Activated CD4-positive, alpha-beta T cell treated with anti-CD3 and anti-CD28 coated beads, Interleukin-2, amount 10 ng/mL, durations not matched to agents 7 days and 5 days (primary cell): ENCODE measurements at regions not wholly inside any gene's neighbourhood (a gene's known extent, or its start where the extent isn't known, plus 50 kb on each side); places are given as distances from the start of the nearest gene placed in this dataset.

Experiments
- CTCF ChIA-PET: fragments of 350-600 bp; sonication (Branson Sonifier 250); formaldehyde crosslinking; loops from one replicate; lab custom pipeline; 2021; ENCODE audit warnings: antibody characterized with exemption; lab: Charles Lee
- POLR2A ChIA-PET: fragments of 350-600 bp; sonication (Branson Sonifier 250); formaldehyde crosslinking; loops from one replicate; lab custom pipeline; 2021; ENCODE audit warnings: antibody characterized with exemption; lab: Charles Lee
- DNase-seq: peaks from one replicate; pipeline ENCODE4 v3.0.0-alpha.2; 2020
- H3K27ac Mint-ChIP-seq: one replicate; pipeline ENCODE4 v1.8.0; 2021; ENCODE audit warnings: mild to moderate bottlenecking, moderate library complexity, mixed read lengths
- H3K27me3 Mint-ChIP-seq: one replicate; pipeline ENCODE4 v1.8.0; 2021; ENCODE audit warnings: mixed read lengths
- H3K36me3 Mint-ChIP-seq: one replicate; pipeline ENCODE4 v1.8.0; 2021; ENCODE audit warnings: low read depth, mixed read lengths
- H3K4me1 Mint-ChIP-seq: one replicate; pipeline ENCODE4 v1.8.0; 2021; ENCODE audit warnings: mixed read lengths
- H3K4me3 Mint-ChIP-seq: one replicate; pipeline ENCODE4 v1.8.0; 2021; ENCODE audit warnings: mild to moderate bottlenecking, moderate library complexity, mixed read lengths
- H3K9me3 Mint-ChIP-seq: one replicate; pipeline ENCODE4 v1.8.0; 2021; ENCODE audit warnings: mixed read lengths

DNA sequence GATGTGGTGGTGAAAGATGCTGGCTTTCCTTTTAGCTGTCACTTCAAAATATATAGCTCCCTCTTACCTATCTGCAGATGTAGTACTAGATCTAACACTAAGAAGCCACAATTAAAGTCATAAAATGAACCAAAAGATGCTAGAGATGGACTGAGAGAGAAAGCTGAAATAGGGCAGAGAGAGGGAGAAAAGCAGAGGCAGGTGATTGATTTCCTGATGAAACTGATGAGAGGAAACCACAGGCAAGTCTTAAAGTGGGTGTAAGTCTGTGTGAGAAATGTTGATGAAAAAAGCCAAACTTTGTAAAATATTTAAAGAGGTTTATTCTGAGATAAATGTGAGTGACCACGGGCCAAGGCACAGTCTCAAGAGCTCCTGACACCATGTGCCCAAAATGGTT lies 194.3 kb upstream of the MBL2 start:
- CTCF ChIA-PET: no interaction called here
- H3K9me3 Mint-ChIP-seq: no peaks in the 10 kb centered on the region
- POLR2A ChIA-PET: no interaction called here
- no peak overlapping the region for H3K4me3 Mint-ChIP-seq
- no peak for DNase-seq
- H3K27me3 Mint-ChIP-seq: no peaks in the 10 kb centered on the region
- no peaks in the 10 kb centered on the region for H3K36me3 Mint-ChIP-seq
- H3K4me1 Mint-ChIP-seq: no peaks in the 10 kb centered on the region
- H3K27ac Mint-ChIP-seq: no peak overlapping the region

- no peaks in the 10 kb centered on the region for H3K27me3 Mint-ChIP-seq
- no peaks in the 10 kb centered on the region for H3K36me3 Mint-ChIP-seq
- DNase-seq: no peak
- H3K4me1 Mint-ChIP-seq: no peaks in the 10 kb centered on the region
- no peaks in the 10 kb centered on the region for H3K9me3 Mint-ChIP-seq
- no peak overlapping the region for H3K4me3 Mint-ChIP-seq
- POLR2A ChIA-PET: no interaction called here
- no peak overlapping the region for H3K27ac Mint-ChIP-seq
- CTCF ChIA-PET: no interaction called here
These were observed 193.4 kb upstream of the MBL2 start for GRCh38 chr10:52965938-52966401.

DNA sequence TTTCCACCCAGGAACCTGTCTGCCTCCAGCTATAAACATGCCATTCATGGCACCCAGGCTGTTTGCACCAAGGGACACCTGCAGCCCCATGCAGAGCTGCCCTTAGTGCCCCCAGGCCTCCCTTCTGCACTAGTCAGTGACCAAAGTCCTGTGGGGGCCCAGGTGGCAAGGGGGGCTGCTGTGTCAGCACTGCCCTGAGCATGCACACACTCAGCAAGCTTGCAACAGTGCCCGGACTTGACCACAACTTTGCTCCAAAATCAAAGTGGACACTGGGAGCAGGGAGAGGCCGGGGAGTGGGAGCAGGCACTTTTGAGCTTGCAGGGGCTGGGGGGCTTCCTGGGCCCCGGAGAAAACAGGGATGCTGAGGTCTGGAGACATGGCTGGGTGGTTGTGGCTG lies 192.9 kb upstream of the MBL2 start:
- POLR2A ChIA-PET: no interaction called here
- Mint-ChIP-seq H3K4me1 (no peaks in the 10 kb centered on the region), H3K4me3 (no peak overlapping the region), H3K9me3 (no peaks in the 10 kb centered on the region), H3K27ac (no peak overlapping the region), H3K27me3 (no peaks in the 10 kb centered on the region), H3K36me3 (no peaks in the 10 kb centered on the region)
- DNase-seq: no peak
- CTCF ChIA-PET: no interaction called here

- no peaks in the 10 kb centered on the region for H3K4me1 Mint-ChIP-seq
- POLR2A ChIA-PET: interaction anchor here (0.6 kb wide), 1 partner anchor 393 kb away, joined by 3 read pairs; no protein-coding TSS in a partner anchor
- no peaks in the 10 kb centered on the region for H3K27me3 Mint-ChIP-seq
- H3K9me3 Mint-ChIP-seq: no peaks in the 10 kb centered on the region
- no peak overlapping the region for H3K27ac Mint-ChIP-seq
- no peak for DNase-seq
- H3K4me3 Mint-ChIP-seq: no peak overlapping the region
- CTCF ChIA-PET: no interaction called here
- no peaks in the 10 kb centered on the region for H3K36me3 Mint-ChIP-seq
These were observed 188.7 kb upstream of the MBL2 start for GRCh38 chr10:52961323-52961722.

- Mint-ChIP-seq H3K27ac (no peak overlapping the region), H3K27me3 (no peaks in the 10 kb centered on the region), H3K9me3 (no peaks in the 10 kb centered on the region), H3K4me3 (no peak overlapping the region), H3K36me3 (no peaks in the 10 kb centered on the region), H3K4me1 (no peaks in the 10 kb centered on the region)
- POLR2A ChIA-PET: no interaction called here
- CTCF ChIA-PET: no interaction called here
- no peak for DNase-seq
These were observed 187.2 kb upstream of the MBL2 start for GRCh38 chr10:52959810-52960209.

GRCh38 chr10:52956861-52957260 lies 184.3 kb upstream of the MBL2 start:
- no peak overlapping the region for H3K4me3 Mint-ChIP-seq
- H3K9me3 Mint-ChIP-seq: no peaks in the 10 kb centered on the region
- ChIA-PET POLR2A (no interaction called here), CTCF (no interaction called here)
- H3K27ac Mint-ChIP-seq: no peak overlapping the region
- H3K4me1 Mint-ChIP-seq: no peaks in the 10 kb centered on the region
- no peaks in the 10 kb centered on the region for H3K36me3 Mint-ChIP-seq
- no peak for DNase-seq
- no peaks in the 10 kb centered on the region for H3K27me3 Mint-ChIP-seq

DNA sequence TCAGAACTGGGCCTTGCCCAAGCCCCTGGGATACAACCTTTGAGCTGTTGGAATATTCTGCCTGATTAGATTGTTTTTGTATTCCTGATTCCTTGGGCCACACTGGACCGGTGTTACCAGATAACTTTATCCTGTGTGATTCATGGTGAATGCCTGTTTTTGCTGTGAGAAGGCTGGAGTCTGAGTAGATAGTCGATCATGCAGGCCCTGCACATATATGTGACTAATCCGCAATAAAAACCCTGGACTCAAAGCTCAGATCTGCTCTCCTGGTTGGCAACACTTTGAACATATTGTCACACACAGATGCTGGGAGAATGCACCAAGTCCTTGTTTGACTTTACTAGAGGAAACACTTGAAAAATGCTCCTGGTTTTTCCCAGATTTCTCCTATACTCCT lies 183.9 kb upstream of the MBL2 start:
- no peak overlapping the region for H3K4me3 Mint-ChIP-seq
- no peaks in the 10 kb centered on the region for H3K9me3 Mint-ChIP-seq
- ChIA-PET POLR2A (interaction anchor here (0.6 kb wide), 1 partner anchor 180 kb away, joined by 3 read pairs; no protein-coding TSS in a partner anchor), CTCF (no interaction called here)
- no peaks in the 10 kb centered on the region for H3K36me3 Mint-ChIP-seq
- no peaks in the 10 kb centered on the region for H3K27me3 Mint-ChIP-seq
- no peak for DNase-seq
- H3K27ac Mint-ChIP-seq: no peak overlapping the region
- H3K4me1 Mint-ChIP-seq: no peaks in the 10 kb centered on the region

- CTCF ChIA-PET: no interaction called here
- Mint-ChIP-seq H3K9me3 (no peaks in the 10 kb centered on the region), H3K36me3 (no peaks in the 10 kb centered on the region), H3K27ac (no peak overlapping the region), H3K4me1 (no peaks in the 10 kb centered on the region), H3K4me3 (no peak overlapping the region), H3K27me3 (no peaks in the 10 kb centered on the region)
- DNase-seq: no peak
- POLR2A ChIA-PET: no interaction called here
These were observed 182.8 kb upstream of the MBL2 start for GRCh38 chr10:52955337-52955736.

DNA sequence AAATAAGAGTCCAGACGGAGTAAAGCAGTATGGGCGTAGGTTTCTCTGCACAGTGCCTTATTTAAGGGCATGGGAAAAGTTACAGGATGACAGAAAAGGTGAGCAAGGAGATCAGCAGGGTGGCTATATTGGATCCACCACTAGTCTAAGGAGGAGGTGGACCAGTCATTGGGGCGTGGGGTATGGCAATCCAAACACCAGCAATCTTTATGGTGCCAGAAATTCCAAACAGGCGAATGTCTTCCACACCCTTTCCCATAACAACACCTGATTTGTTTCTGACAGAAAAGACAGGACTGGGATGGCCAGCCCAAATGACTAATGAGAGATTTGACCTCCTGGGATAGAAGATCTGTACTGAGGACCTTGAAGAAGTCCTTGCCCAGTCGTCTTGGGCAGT lies 181.8 kb upstream of the MBL2 start:
- DNase-seq: no peak
- CTCF ChIA-PET: no interaction called here
- Mint-ChIP-seq H3K4me1 (no peaks in the 10 kb centered on the region), H3K27ac (no peak overlapping the region), H3K36me3 (no peaks in the 10 kb centered on the region), H3K27me3 (no peaks in the 10 kb centered on the region), H3K4me3 (no peak overlapping the region), H3K9me3 (no peaks in the 10 kb centered on the region)
- POLR2A ChIA-PET: no interaction called here

DNA sequence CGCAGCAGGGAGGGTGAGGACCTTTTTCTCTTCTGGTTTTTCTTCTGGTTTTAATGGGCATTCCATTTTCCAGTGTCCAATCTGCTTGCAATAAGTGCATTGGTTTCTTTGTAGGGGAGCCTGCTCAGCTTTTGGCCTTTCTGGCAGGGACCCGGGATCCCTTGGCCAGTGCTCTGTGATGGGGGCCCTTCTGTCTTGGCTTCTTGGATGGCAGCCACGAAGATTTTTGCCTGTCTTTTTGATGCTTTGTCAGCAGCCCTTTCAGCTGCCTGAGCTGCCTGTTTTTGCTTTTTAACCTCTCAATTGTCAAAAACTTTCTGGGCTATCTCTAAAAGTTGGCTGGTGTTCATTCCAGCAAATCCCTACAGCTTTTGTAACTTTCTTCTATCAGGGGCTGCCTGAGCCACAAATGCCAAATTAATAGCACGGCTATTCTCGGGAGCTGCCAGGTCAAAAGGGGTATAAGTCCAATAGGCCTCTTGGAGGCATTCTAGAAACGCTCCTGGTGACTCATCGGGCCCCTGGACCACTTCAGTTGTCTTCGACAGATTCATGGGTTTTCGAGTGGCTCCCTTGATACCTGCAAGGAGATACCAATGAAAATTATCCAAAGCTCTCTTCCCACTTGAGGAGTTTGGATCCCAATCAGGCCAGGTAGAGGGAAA lies 179.9 kb upstream of the MBL2 start:
- no peak overlapping the region for H3K27ac Mint-ChIP-seq
- POLR2A ChIA-PET: no interaction called here
- H3K9me3 Mint-ChIP-seq: no peaks in the 10 kb centered on the region
- no peaks in the 10 kb centered on the region for H3K4me1 Mint-ChIP-seq
- H3K27me3 Mint-ChIP-seq: no peaks in the 10 kb centered on the region
- no peak overlapping the region for H3K4me3 Mint-ChIP-seq
- H3K36me3 Mint-ChIP-seq: no peaks in the 10 kb centered on the region
- CTCF ChIA-PET: no interaction called here
- no peak for DNase-seq

GRCh38 chr10:52951824-52952223 lies 179.2 kb upstream of the MBL2 start:
- H3K27ac Mint-ChIP-seq: no peak overlapping the region
- no peaks in the 10 kb centered on the region for H3K9me3 Mint-ChIP-seq
- no peak overlapping the region for H3K4me3 Mint-ChIP-seq
- H3K4me1 Mint-ChIP-seq: no peaks in the 10 kb centered on the region
- no peaks in the 10 kb centered on the region for H3K36me3 Mint-ChIP-seq
- DNase-seq: no peak
- H3K27me3 Mint-ChIP-seq: no peaks in the 10 kb centered on the region
- ChIA-PET CTCF (no interaction called here), POLR2A (no interaction called here)

DNA sequence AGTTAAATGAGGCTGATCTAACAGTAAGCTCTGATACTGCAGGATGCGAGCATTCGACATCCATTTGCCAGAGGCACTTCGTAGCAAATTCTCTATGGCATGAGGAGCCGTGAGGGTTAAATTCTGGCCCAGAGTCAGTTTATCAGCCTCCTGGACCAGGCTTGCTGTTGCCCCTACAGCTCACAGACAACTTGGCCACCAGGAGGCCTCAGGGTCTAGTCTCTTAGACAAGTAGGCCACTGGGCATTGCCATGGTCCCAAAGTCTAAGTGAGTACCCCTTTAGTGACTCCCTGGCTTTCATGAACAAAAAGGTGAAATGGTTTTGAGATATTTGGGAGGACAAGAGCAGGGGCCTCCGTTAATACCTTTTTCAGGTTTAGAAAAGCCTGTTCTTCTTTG lies 178.0 kb upstream of the MBL2 start:
- Mint-ChIP-seq H3K9me3 (no peaks in the 10 kb centered on the region), H3K4me1 (no peaks in the 10 kb centered on the region), H3K27me3 (no peaks in the 10 kb centered on the region), H3K27ac (no peak overlapping the region), H3K4me3 (no peak overlapping the region), H3K36me3 (no peaks in the 10 kb centered on the region)
- CTCF ChIA-PET: no interaction called here
- POLR2A ChIA-PET: no interaction called here
- no peak for DNase-seq

DNA sequence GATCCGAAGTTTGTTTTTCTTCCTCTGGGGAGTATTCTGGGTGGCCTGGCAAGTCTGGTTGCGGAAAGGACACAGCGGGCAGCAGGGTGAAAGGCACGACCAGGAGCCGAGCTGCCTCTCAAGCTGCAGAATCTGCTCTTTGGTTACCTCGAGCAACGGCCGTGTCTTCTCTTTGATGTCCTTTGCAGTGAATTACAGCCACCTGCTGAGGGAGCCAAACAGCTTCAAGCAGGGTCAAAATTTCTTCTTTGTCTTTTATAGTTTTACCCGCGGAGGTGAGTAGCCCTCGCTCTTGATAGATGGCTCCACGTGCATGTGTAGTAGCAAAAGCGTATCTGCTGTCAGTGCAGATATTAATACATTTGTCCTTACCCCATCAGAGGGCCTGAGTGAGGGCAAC lies 177.3 kb upstream of the MBL2 start:
- no peaks in the 10 kb centered on the region for H3K36me3 Mint-ChIP-seq
- no peak overlapping the region for H3K27ac Mint-ChIP-seq

DNA sequence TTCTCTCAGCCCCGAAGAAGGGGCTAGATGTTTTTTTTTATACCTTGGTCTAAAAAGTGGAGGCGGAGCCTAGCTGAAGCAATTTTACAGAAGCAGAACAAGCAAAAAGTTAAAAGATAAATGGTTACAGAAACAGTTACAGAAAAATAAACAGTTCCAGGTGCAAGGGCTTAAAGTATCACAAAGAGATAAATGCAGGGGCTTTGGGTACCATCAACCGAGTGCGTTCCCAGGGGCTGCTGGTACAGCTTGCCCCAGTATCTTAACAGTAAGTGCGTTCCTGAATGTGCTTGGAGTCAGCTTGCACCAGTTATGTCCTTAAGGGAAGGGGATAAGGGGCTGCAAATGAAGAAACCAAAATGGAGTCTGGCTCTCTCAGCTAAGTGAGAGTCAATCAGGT lies 173.9 kb upstream of the MBL2 start:
- ChIA-PET POLR2A (no interaction called here), CTCF (no interaction called here)
- no peak overlapping the region for H3K27ac Mint-ChIP-seq
- no peaks in the 10 kb centered on the region for H3K36me3 Mint-ChIP-seq
- no peak for DNase-seq
- H3K27me3 Mint-ChIP-seq: no peaks in the 10 kb centered on the region
- H3K4me3 Mint-ChIP-seq: no peak overlapping the region
- H3K4me1 Mint-ChIP-seq: no peaks in the 10 kb centered on the region
- H3K9me3 Mint-ChIP-seq: no peaks in the 10 kb centered on the region

More for the DNA sequence above, 177.3 kb upstream of the MBL2 start:
- Mint-ChIP-seq H3K4me1 (no peaks in the 10 kb centered on the region), H3K9me3 (no peaks in the 10 kb centered on the region), H3K27me3 (no peaks in the 10 kb centered on the region), H3K4me3 (no peak overlapping the region)
- DNase-seq: no peak
- ChIA-PET POLR2A (no interaction called here), CTCF (no interaction called here)
